ENCODE measurements at regions not wholly inside any gene's neighbourhood (a gene's known extent, or its start where the extent isn't known, plus 50 kb on each side); places are given as distances from the start of the nearest gene placed in this dataset.

DNA sequence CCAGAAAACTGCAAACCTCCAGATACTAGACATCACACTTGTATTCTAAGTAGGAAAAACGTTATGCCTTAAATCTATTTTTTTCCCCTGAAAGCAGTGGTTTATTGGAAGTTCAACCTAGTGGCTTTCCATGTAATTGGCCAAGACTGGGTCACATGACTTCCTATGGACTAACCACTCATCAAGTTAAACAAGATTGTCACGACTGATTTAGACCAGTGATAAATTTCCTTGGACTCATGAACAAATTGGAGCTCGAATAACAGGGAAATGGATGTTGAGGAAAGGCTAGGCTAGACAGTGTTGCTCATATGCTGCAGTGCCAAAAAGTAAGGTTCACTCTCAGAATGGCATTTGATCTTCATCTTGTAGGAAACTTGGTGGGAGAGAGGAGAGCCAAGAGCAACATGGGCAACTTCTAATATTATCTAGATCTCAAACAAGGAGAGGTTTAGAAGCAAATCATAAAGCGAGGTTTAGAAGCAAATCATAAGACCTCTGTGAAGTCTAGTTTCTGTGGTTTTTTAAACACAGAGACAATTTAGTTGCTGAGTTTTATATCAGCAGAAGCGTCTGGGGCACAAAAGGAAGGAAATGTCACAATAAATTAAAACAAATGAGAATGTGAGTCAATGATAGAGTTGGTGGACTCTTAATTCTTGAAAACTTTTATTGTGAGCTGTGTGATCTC is 165.6 kb upstream of the BOD1L1 start:
- WGBS, 2 experiments (ENCODE audit: extremely low coverage in 1 of 2, insufficient coverage in 1 of 2, insufficient read length in 1 of 2, insufficient replicate concordance in 2 of 2, low coverage in 1 of 2, low lambda C conversion rate in 2 of 2, missing lambda C conversion rate in 1 of 2), result 81% methylated on average over 5 of the region's 5 CpGs; no CpG with 5 or more reads in 1 of the 2 experiments
- FAIRE-seq, result no peak
- TF ChIP-seq ZNF274 (IDR thresholded peaks at IDR 0.05; ENCODE audit: borderline replicate concordance, extremely low read depth, low read length) (no peak), CTBP2 (IDR thresholded peaks at IDR 0.05; ENCODE audit: borderline replicate concordance, insufficient read depth, insufficient read length, low read length) (no peak), NRF1 (IDR thresholded peaks at IDR 0.05; ENCODE audit: low read depth, low read length) (no peak), FOSL1 (IDR thresholded peaks at IDR 0.05; ENCODE audit: insufficient read depth, low read depth, low read length) (no peak), TAF7 (optimal IDR thresholded peaks at IDR 0.05; ENCODE audit: borderline replicate concordance, low read depth, low read length) (no peak), CHD2 (IDR thresholded peaks at IDR 0.05; ENCODE audit: low read length) (no peak), BACH1 (IDR thresholded peaks at IDR 0.05; ENCODE audit: low read length) (no peak), HDAC6 (IDR thresholded peaks at IDR 0.05; ENCODE audit: low read depth, low read length) (no peak), POLR2AphosphoS5 (IDR thresholded peaks at IDR 0.05; ENCODE audit: low read depth, low read length) (no peak), SP1 (IDR thresholded peaks at IDR 0.05; ENCODE audit: low read depth, low read length) (no peak), EZH2 (IDR thresholded peaks at IDR 0.05; ENCODE audit: low read depth, low read length, severe bottlenecking) (no peak), KDM5A (IDR thresholded peaks at IDR 0.05; ENCODE audit: low read length) (no peak), SAP30 (IDR thresholded peaks at IDR 0.05; ENCODE audit: insufficient read depth, insufficient replicate concordance, low read length) (no peak)

More for the DNA sequence above, 165.6 kb upstream of the BOD1L1 start:
- H3K4me1 ChIP-seq (replicated peaks in 1 of 4; ENCODE audit: control insufficient read depth in 3 of 4, insufficient read depth in 4 of 4, low read length in 3 of 4), result 0 out of 7 replicates have a peak, but pooled peaks cover 0 to 2% (median 0%) of the 10 kb centered on the region in 4 experiments
- H3K4me2 ChIP-seq (ENCODE audit: insufficient read depth in 1 of 2, low read depth in 2 of 2, low read length in 2 of 2), result no peak overlapping the region
- no peak overlapping the region for H3K14ac ChIP-seq (ENCODE audit: insufficient read length)
- no peaks in the 10 kb centered on the region for H3K36me3 ChIP-seq (ENCODE audit: control insufficient read depth in 2 of 4, insufficient read depth in 4 of 4, low read length in 3 of 4)
- no peak overlapping the region for H2AK5ac ChIP-seq (ENCODE audit: low read depth, low read length)
- no peak overlapping the region for H3K23ac ChIP-seq (ENCODE audit: insufficient read length)
- H4K8ac ChIP-seq (ENCODE audit: extremely low read depth, insufficient read depth, low read length), result no peak overlapping the region
- peaks cover 3 to 4% of the 10 kb centered on the region in 2 experiments; a peak in 3 of 4 replicates for H3K9me3 ChIP-seq (ENCODE audit: insufficient read depth in 2 of 2, low read depth in 1 of 2, low read length in 1 of 2)
- no peak overlapping the region for H3K18ac ChIP-seq (ENCODE audit: extremely low read depth, low read length)
- no peak overlapping the region for H4K91ac ChIP-seq (replicated peaks; ENCODE audit: insufficient read length, low read length)
- no peak overlapping the region for H3K4ac ChIP-seq (replicated peaks; ENCODE audit: insufficient read length, low read depth, low read length)
- no peak overlapping the region for H2BK12ac ChIP-seq (ENCODE audit: low read depth, low read length)
- H3K4me3 ChIP-seq (ENCODE audit: extremely low read depth in 1 of 4, insufficient read depth in 2 of 4, low read depth in 3 of 4, low read length in 4 of 4), result no peak overlapping the region
- H3K56ac ChIP-seq (replicated peaks; ENCODE audit: insufficient read length, low read depth, low read length), result no peak overlapping the region
- no peak overlapping the region for H3K27ac ChIP-seq (ENCODE audit: low read depth, low read length)
- no peaks in the 10 kb centered on the region; the same call in 1 of the 2 replicates for H3K23me2 ChIP-seq (ENCODE audit: low read depth, low read length)
- DNase-seq (ENCODE audit: low read depth in 1 of 2, low spot score in 2 of 2), result no peak
- no peak overlapping the region for H2BK5ac ChIP-seq (ENCODE audit: low read depth, low read length)
- ChIA-PET CTCF (ENCODE audit: partially characterized antibody) (no interaction called here), POLR2A (ENCODE audit: partially characterized antibody) (no interaction called here)
- peak overlapping the region; percentile 54; the same call in 1 of the 2 replicates for H2AFZ ChIP-seq (ENCODE audit: low read length)
- H2BK120ac ChIP-seq (replicated peaks; ENCODE audit: low read depth, low read length), result no peak overlapping the region
- no peaks in the 10 kb centered on the region for H3K27me3 ChIP-seq (replicated peaks in 1 of 4; ENCODE audit: control insufficient read depth in 3 of 4, extremely low read depth in 1 of 4, insufficient read depth in 3 of 4, low read length in 3 of 4)
- no peaks in the 10 kb centered on the region for H3K79me1 ChIP-seq (ENCODE audit: low read depth, low read length)
- H4K20me1 ChIP-seq (replicated peaks in 1 of 2; ENCODE audit: control insufficient read depth in 1 of 2, insufficient read depth in 2 of 2, low read length in 2 of 2), result no peaks in the 10 kb centered on the region
- no peak overlapping the region for H4K5ac ChIP-seq (ENCODE audit: insufficient read length, low read depth, low read length)
- no peaks in the 10 kb centered on the region for H3K79me2 ChIP-seq (ENCODE audit: control insufficient read depth in 1 of 2, insufficient read depth in 2 of 2, low read length in 2 of 2)
- no peak overlapping the region for H2BK15ac ChIP-seq (ENCODE audit: low read length)
- H3K9ac ChIP-seq (replicated peaks in 1 of 4; ENCODE audit: extremely low read depth in 1 of 4, low read depth in 3 of 4, low read length in 3 of 4), result no peak overlapping the region
- no peak overlapping the region for H2BK20ac ChIP-seq (ENCODE audit: low read length)

Measured in H1 (cell line).